ENCODE measurements at regions not wholly inside any gene's neighbourhood (a gene's known extent, or its start where the extent isn't known, plus 50 kb on each side); places are given as distances from the start of the nearest gene placed in this dataset.

GRCh38 chr11:134685793-134686380, 273.8 kb upstream of the B3GAT1 start:
- Histone ChIP-seq H3K27ac (replicated peaks in 1 of 4) (no peak overlapping the region), H3K27me3 (no peaks in the 10 kb centered on the region), H3K4me3 (no peak overlapping the region), H3K4me1 (peaks cover 0 to 28% (median 20%) of the 10 kb centered on the region in 4 donors), H3K9me3 (no peaks in the 10 kb centered on the region), H3K36me3 (no peaks in the 10 kb centered on the region)
- peak; percentile 42 for DNase-seq (ENCODE audit: extremely low spot score)
- TF ChIP-seq POLR2AphosphoS5 (IDR thresholded peaks at IDR 0.05) (no peak), CTCF (IDR thresholded peaks at IDR 0.05) (no peak), EP300 (IDR thresholded peaks at IDR 0.05) (no peak), POLR2A (IDR thresholded peaks at IDR 0.05; ENCODE audit: low read depth) (no peak)
- WGBS: 53% methylated on average over 6 of the region's 6 CpGs
- intact Hi-C loops (cut with DNase I): no loop called here

- intact Hi-C loops (cut with DNase I): no loop called here
- no peaks in the 10 kb centered on the region for H3K27me3 ChIP-seq
- H3K36me3 ChIP-seq: no peaks in the 10 kb centered on the region
- H3K27ac ChIP-seq (replicated peaks in 1 of 4): no peak overlapping the region
- TF ChIP-seq POLR2AphosphoS5 (IDR thresholded peaks at IDR 0.05): no peak
- no peak for TF ChIP-seq CTCF (IDR thresholded peaks at IDR 0.05)
- TF ChIP-seq POLR2A (IDR thresholded peaks at IDR 0.05; ENCODE audit: low read depth): no peak
- no peak for TF ChIP-seq EP300 (IDR thresholded peaks at IDR 0.05)
- no peaks in the 10 kb centered on the region for H3K9me3 ChIP-seq
- WGBS: 52% methylated on average over 4 of the region's 4 CpGs
- peak; percentile 77 for DNase-seq (ENCODE audit: extremely low spot score)
- H3K4me1 ChIP-seq: peaks cover 0 to 25% (median 16%) of the 10 kb centered on the region in 4 donors
- H3K4me3 ChIP-seq: no peak overlapping the region
Observed at GRCh38 chr11:134684576-134684975, 272.5 kb upstream of the B3GAT1 start.

GRCh38 chr11:134683860-134684259, 271.8 kb upstream of the B3GAT1 start:
- Histone ChIP-seq H3K27ac (replicated peaks in 1 of 4) (no peak overlapping the region), H3K36me3 (no peaks in the 10 kb centered on the region), H3K9me3 (no peaks in the 10 kb centered on the region), H3K4me3 (no peak overlapping the region), H3K27me3 (no peaks in the 10 kb centered on the region), H3K4me1 (peaks cover 0 to 23% (median 15%) of the 10 kb centered on the region in 4 donors)
- DNase-seq (ENCODE audit: extremely low spot score): peak; percentile 75
- intact Hi-C loops (cut with DNase I): no loop called here
- WGBS: 94% methylated on average over 6 of the region's 6 CpGs
- TF ChIP-seq POLR2AphosphoS5 (IDR thresholded peaks at IDR 0.05) (no peak), POLR2A (IDR thresholded peaks at IDR 0.05; ENCODE audit: low read depth) (no peak), CTCF (IDR thresholded peaks at IDR 0.05) (no peak), EP300 (IDR thresholded peaks at IDR 0.05) (no peak)

GRCh38 chr11:134682577-134682976, 270.5 kb upstream of the B3GAT1 start:
- WGBS: 92% methylated on average over 12 of the region's 12 CpGs
- peak; percentile 79 for DNase-seq (ENCODE audit: extremely low spot score)
- Histone ChIP-seq H3K9me3 (no peaks in the 10 kb centered on the region), H3K4me1 (peaks cover 0 to 23% (median 15%) of the 10 kb centered on the region in 4 donors), H3K27ac (replicated peaks in 1 of 4) (no peak overlapping the region), H3K36me3 (no peaks in the 10 kb centered on the region), H3K4me3 (no peak overlapping the region), H3K27me3 (no peaks in the 10 kb centered on the region)
- TF ChIP-seq CTCF (IDR thresholded peaks at IDR 0.05): no peak
- no peak for TF ChIP-seq POLR2A (IDR thresholded peaks at IDR 0.05; ENCODE audit: low read depth)
- no peak for TF ChIP-seq POLR2AphosphoS5 (IDR thresholded peaks at IDR 0.05)
- no peak for TF ChIP-seq EP300 (IDR thresholded peaks at IDR 0.05)
- intact Hi-C loops (cut with DNase I): no loop called here

GRCh38 chr11:134679592-134679991, 267.6 kb upstream of the B3GAT1 start:
- 100% methylated on average over 2 of the region's 2 CpGs for WGBS
- Histone ChIP-seq H3K36me3 (no peaks in the 10 kb centered on the region), H3K27me3 (no peaks in the 10 kb centered on the region), H3K4me1 (peaks cover 0 to 2% (median 2%) of the 10 kb centered on the region in 4 donors), H3K9me3 (no peaks in the 10 kb centered on the region), H3K4me3 (no peak overlapping the region), H3K27ac (replicated peaks in 1 of 4) (no peak overlapping the region)
- intact Hi-C loops (cut with DNase I): no loop called here
- peak; percentile 74 for DNase-seq (ENCODE audit: extremely low spot score)
- TF ChIP-seq CTCF (IDR thresholded peaks at IDR 0.05) (no peak), POLR2A (IDR thresholded peaks at IDR 0.05; ENCODE audit: low read depth) (no peak), EP300 (IDR thresholded peaks at IDR 0.05) (no peak)

All from esophagus muscularis mucosa (tissue), 4 donors.